ENCODE measurements at regions not wholly inside any gene's neighbourhood (a gene's known extent, or its start where the extent isn't known, plus 50 kb on each side); places are given as distances from the start of the nearest gene placed in this dataset.

GRCh38 chr10:29089091-29089490 lies 199.8 kb upstream of the LYZL1 start:
- TF ChIP-seq CTCF (IDR thresholded peaks at IDR 0.05) = no peak
- no peak for TF ChIP-seq EZH2phosphoT487 (IDR thresholded peaks at IDR 0.05)

All from neural progenitor cell (in vitro differentiated cells).